ENCODE measurements at regions not wholly inside any gene's neighbourhood (a gene's known extent, or its start where the extent isn't known, plus 50 kb on each side); places are given as distances from the start of the nearest gene placed in this dataset.

- no peak for DNase-seq (ENCODE audit: low read depth)
- no peak overlapping the region for H3K4me3 ChIP-seq (ENCODE audit: low read depth, low read length)
- TF ChIP-seq CTCF (IDR thresholded peaks at IDR 0.05; ENCODE audit: insufficient read depth, low read length): no peak
Observed at GRCh38 chr5:85998656-85999055, 619.1 kb upstream of the COX7C start.

- TF ChIP-seq CTCF (IDR thresholded peaks at IDR 0.05; ENCODE audit: insufficient read depth, low read length): no peak
- no peak overlapping the region for H3K4me3 ChIP-seq (ENCODE audit: low read depth, low read length)
- DNase-seq (ENCODE audit: low read depth): no peak
Observed at GRCh38 chr5:86008293-86008692, 609.4 kb upstream of the COX7C start.

- no peak for TF ChIP-seq CTCF (IDR thresholded peaks at IDR 0.05; ENCODE audit: insufficient read depth, low read length)
- DNase-seq (ENCODE audit: low read depth): no peak
- no peak overlapping the region for H3K4me3 ChIP-seq (ENCODE audit: low read depth, low read length)
Observed at GRCh38 chr5:86008704-86009103, 609.0 kb upstream of the COX7C start.

- TF ChIP-seq CTCF (IDR thresholded peaks at IDR 0.05; ENCODE audit: insufficient read depth, low read length): no peak
- no peak overlapping the region for H3K4me3 ChIP-seq (ENCODE audit: low read depth, low read length)
- no peak for DNase-seq (ENCODE audit: low read depth)
Observed at GRCh38 chr5:86011937-86012336, 605.8 kb upstream of the COX7C start.

GRCh38 chr5:86029308-86029707, 588.4 kb upstream of the COX7C start:
- no peak for DNase-seq (ENCODE audit: low read depth)
- TF ChIP-seq CTCF (IDR thresholded peaks at IDR 0.05; ENCODE audit: insufficient read depth, low read length): no peak
- no peak overlapping the region for H3K4me3 ChIP-seq (ENCODE audit: low read depth, low read length)

- no peak for DNase-seq (ENCODE audit: low read depth)
- no peak overlapping the region for H3K4me3 ChIP-seq (ENCODE audit: low read depth, low read length)
- TF ChIP-seq CTCF (IDR thresholded peaks at IDR 0.05; ENCODE audit: insufficient read depth, low read length): no peak
Observed at GRCh38 chr5:86030753-86031152, 587.0 kb upstream of the COX7C start.

GRCh38 chr5:86038566-86038965, 579.2 kb upstream of the COX7C start:
- no peak for DNase-seq (ENCODE audit: low read depth)
- no peak overlapping the region for H3K4me3 ChIP-seq (ENCODE audit: low read depth, low read length)
- no peak for TF ChIP-seq CTCF (IDR thresholded peaks at IDR 0.05; ENCODE audit: insufficient read depth, low read length)
